ENCODE measurements at regions not wholly inside any gene's neighbourhood (a gene's known extent, or its start where the extent isn't known, plus 50 kb on each side); places are given as distances from the start of the nearest gene placed in this dataset.
A peak's percentile ranks its signal among the peaks of the same experiment; 100 is the strongest.

GRCh38 chr5:120016717-120017382, 387.5 kb downstream of the FAM170A start:
- peak; percentile 34 for DNase-seq

GRCh38 chr5:120017513-120017912, 388.2 kb downstream of the FAM170A start:
- DNase-seq: peak; percentile 81

GRCh38 chr5:120035181-120035580, 405.8 kb downstream of the FAM170A start:
- DNase-seq: no peak

- DNase-seq: no peak
Observed at GRCh38 chr5:120035815-120036577, 406.6 kb downstream of the FAM170A start.

GRCh38 chr5:120037451-120037850, 408.1 kb downstream of the FAM170A start:
- DNase-seq: no peak

- DNase-seq: no peak
Observed at GRCh38 chr5:120039111-120039510, 409.8 kb downstream of the FAM170A start.

GRCh38 chr5:120043431-120043830, 414.1 kb downstream of the FAM170A start:
- no peak for DNase-seq

- DNase-seq: no peak
Observed at GRCh38 chr5:120052916-120053828, 410.9 kb upstream of the PRR16 start.

GRCh38 chr5:120053841-120054240, 410.3 kb upstream of the PRR16 start:
- DNase-seq: no peak

- peak; percentile 57 for DNase-seq
Observed at GRCh38 chr5:120055858-120056257, 408.2 kb upstream of the PRR16 start.

GRCh38 chr5:120062515-120062917, 401.6 kb upstream of the PRR16 start:
- peak; percentile 78 for DNase-seq

GRCh38 chr5:120072068-120072761, 391.9 kb upstream of the PRR16 start:
- DNase-seq: no peak

GRCh38 chr5:120073722-120074121, 390.4 kb upstream of the PRR16 start:
- DNase-seq: no peak

GRCh38 chr5:120080781-120081180, 383.3 kb upstream of the PRR16 start:
- DNase-seq: no peak

- DNase-seq: no peak
Observed at GRCh38 chr5:120082316-120083068, 381.6 kb upstream of the PRR16 start.

GRCh38 chr5:120083851-120084542, 380.1 kb upstream of the PRR16 start:
- DNase-seq: no peak

- no peak for DNase-seq
Observed at GRCh38 chr5:120084543-120084870, 379.6 kb upstream of the PRR16 start.

GRCh38 chr5:120086081-120086480, 378.0 kb upstream of the PRR16 start:
- DNase-seq: no peak

GRCh38 chr5:120088412-120088811, 375.7 kb upstream of the PRR16 start:
- DNase-seq: no peak

- no peak for DNase-seq
Observed at GRCh38 chr5:120088836-120089235, 375.3 kb upstream of the PRR16 start.

GRCh38 chr5:120091376-120091948, 372.6 kb upstream of the PRR16 start:
- no peak for DNase-seq

All from fibroblast of skin of right biceps (primary cell).